ENCODE measurements at regions not wholly inside any gene's neighbourhood (a gene's known extent, or its start where the extent isn't known, plus 50 kb on each side); places are given as distances from the start of the nearest gene placed in this dataset.
"Not testable (repeated sequence)": the region's sequence is repeated elsewhere in the genome, so short reads cannot be mapped to it uniquely, and the experiment has no call there.

DNA sequence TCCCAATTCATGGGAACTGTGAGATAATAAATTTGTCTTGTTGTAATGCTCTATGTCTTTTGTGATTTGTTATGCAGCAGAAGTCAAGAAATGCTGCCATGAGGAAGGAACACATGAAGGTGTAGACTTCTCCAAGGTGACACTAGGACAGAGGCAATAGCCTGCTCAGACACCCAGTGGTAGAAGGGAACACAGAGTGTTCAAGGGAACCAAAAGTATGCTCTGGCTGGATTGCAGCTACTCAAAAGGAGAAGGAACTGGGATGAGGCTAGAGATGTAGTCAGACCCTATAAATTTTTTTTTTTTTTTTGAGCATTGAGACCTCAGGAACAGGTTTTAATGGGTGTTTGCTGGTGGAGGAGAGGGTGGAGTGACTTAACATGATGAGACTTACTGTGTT, 232.5 kb downstream of the PARP8 start:
- no peak for DNase-seq

DNA sequence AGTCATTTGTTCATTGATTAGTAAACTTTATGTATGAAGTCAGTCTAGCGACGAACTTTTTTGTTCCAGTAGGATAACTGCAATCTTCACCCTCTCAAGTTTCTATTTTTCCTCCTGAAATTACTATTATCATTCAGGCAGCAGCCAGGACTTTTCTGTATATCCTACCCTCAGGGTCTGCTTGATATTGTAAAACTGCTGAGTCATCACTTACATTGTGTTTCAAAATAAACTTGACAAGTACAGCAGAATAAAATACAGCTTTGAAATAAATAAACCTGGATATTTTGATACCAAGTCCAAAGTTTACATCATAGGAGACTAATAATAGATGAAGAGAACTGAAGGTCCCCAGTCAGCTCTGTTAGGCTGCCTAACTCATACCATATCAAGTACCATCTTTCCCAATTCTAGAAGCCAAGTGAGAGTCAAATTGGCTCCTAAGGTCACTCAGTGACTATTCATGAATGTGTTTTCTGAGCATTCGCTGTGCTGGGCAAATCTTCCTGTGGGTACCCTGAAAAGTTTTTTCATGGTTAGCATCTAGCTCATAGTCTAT, 234.6 kb downstream of the PARP8 start:
- DNase-seq: no peak

DNA sequence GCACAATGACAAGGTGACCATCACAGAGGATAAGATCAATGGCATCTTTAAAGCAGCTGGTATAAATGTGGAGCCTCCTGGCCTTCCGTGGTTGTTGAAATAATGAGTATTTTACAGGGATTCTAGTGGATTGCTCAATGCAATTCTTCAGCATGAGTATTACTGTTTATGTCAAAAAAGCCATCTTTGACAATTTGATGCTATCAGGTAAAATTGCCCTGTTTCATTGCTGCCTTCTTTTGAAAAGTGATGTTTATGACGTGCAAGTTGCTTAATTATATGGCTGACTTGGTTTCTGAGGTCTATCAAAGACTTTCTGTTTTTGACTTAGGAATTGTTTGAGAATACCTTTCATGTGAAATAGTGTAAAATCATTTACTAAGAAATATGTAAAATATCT, 237.2 kb downstream of the PARP8 start:
- no peak for DNase-seq

DNA sequence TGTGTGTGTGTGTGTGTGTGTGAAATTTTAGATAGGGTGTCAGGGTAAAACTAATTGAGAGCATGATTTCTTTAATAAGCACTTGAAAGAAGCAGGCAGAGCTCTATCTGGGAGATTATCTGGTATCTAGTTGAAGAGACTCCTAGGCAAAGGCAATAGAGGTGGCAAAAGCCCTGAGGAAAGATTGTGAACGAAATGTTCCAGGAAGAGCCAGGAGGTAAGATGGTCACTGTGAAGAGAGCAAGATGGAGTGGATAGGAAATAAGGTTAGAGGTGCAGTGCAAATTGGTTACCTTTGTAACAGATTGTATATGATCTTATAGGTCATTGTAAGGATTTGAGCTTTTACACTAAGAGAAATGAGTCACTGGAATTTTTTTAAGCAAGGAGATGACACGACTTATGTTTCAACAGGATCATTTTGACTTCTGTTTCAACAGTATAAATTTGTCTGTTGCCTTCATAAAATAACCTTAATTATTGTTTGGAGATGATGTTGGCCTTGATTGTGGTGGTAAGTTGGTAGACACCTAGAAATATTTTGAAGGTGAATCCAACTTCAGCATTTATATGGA, 239.6 kb downstream of the PARP8 start:
- DNase-seq: no peak

DNA sequence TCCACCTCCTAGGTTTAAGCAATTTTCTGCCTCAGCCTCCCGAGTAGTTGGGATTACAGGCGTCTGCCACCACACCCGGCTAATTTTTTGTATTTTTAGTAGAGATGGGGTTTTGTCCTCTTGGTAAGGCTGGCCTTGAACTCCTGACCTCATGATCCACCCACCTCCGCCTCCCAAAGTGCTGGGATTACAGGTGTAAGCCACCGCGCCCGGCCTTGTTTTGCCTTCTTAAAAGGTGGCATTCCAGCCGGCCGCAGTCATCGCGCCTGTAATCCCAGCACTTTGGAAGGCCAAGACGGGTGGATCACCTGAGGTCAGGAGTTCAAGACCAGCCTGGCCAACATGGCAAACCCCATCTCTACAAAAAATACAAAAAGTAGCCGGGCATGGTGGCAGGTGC, 253.7 kb downstream of the PARP8 start:
- DNase-seq: not testable (repeated sequence)

DNA sequence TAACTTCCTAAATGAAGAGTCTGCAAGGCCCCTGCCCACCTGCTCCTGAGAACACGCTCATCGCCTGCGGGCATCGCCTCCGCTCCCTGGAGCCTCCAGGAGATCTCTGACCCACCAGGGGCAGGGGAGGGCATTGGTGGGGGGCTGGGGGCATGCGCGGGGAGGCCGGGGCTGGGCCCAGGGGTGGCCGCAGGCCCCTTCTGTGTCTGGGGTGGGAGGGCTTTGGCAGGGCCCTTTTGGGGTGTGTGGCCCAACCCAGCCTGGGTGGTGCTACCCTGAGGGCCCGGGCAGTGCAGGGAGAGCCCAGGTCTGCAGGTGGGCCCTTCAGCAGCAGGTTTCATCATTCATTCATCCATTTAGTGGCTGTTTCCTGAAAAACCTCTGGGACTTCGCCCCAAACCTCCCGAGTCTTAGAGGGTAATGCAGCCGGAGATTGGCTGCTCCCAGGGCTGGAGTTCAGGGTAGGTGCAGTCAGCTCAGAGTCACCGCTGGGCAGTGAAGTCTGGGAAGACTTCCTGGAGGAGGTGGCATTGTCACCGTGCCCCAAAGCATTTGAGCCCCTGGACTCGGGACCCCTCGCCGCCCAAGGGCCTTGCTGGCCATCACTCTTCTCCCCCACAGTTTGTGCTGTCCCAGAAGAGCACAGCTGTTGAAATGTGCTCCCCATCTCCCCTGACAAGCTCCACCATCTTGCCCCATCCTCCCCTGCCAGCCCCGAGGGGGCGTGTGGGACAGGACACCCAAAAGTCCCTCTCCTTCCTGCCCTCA, 255.1 kb downstream of the PARP8 start:
- DNase-seq: no peak

DNA sequence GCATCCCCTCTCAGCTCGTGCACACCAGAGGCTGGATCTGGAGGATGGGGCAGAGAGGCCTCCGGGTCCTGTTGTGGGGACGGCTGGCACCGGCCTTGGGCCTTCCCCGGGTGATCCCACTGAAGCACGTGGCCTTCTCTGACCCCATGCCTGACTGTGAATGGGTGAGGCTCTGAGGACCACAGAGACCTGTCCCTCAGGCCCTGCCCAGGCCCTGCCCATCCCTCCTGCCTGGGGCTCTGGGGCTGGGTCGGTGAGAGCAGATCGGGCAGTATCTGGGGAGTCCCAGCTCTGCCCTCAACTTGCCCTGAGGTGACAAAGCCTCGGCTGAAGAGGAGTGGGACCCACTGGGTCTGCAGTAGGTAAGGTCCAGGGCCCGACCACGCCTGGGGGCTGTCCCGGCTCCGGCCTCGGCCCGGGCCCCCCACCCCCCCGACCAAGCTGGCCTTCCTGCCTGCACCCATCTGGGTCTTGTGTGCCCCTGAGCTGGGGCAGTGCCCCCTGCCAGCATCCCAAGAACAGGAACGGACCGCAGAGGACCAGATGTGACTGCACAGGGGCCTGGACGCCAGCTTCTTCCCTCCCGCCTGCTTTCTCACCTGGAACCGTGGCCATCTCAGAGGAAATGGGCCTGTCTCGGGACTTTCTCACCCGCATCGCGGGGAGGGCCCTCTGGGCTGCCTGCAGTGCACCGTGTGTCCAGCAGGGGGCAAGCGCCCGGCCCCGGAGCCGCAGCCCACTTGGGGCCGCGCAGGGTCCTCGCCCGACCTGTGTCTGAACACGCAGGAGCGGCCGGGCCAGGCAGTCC, 255.9 kb downstream of the PARP8 start:
- not testable (repeated sequence) for DNase-seq

DNA sequence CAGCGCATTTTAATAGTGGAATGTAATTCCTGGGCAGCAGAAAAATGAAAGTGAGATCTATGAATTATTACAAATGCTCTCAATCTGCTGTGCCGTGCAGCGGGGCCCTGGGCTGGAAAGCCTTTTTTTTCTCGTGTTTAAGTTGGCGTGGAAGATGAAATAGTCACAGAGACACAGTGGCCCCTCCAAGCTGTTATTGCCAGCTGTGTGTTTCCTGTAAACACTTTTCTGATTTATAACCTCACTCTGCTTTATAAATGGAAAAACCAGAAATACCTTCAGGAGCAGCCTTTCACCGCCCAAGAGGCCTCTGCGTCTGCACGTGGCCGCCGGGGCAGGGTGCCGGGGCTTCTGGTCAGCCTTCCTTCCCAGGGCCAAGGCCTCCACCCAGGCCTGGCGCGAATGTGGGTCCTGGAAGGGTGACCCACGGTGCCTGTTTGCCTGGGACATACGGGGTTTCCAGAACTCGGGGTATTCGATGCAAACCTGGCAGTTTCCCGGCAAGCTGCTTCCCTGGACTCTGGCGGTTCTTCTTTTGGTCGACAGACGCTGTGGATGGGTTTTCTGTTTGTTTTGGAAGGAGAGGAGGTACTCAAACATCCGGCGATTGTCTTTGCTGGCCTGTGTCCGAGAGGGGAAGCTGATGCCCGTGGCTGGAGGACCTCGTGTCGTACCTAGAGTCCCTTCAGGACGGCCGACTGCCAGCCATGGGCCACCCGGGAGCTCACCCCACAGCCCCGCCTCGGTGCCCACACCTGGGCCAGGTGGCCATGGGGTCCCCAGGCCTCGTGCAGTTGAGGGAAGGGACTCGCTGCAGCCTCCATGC, 256.7 kb downstream of the PARP8 start:
- no peak for DNase-seq

DNA sequence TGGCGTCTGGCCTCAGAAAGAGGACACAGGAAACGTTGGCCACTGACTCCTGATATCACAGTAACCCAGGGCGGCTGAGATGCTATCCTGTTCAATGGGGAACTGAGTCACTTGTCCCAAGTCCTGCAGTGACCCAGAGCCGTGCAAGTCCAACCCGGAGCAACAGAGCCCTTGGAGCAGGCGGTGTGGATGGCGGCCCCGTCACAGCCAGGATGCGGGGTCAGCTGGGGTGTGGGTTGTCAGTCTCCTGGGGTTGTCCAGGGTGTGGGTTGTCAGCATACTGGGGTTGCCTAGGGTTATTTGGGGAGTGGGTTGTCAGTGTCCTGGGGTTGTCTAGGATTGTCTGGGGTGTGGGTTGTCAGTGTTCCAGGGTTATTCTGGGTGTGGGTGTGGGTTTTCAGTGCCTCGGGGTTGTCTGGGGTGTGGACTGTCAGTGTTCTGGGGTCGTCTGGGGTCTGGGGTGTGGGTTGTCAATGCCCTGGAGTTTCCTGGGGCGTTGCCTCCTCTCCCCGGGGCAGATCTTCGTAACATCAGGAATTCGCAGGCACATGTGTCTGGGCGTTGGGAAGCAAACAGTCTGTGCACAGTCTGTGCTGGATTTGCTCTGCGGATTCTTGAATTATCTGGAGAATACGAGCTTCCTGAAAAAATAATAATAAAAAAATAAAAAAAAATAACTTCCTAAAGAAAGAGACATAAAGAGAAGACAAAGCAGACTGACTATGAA, 257.5 kb downstream of the PARP8 start:
- no peak for DNase-seq

DNA sequence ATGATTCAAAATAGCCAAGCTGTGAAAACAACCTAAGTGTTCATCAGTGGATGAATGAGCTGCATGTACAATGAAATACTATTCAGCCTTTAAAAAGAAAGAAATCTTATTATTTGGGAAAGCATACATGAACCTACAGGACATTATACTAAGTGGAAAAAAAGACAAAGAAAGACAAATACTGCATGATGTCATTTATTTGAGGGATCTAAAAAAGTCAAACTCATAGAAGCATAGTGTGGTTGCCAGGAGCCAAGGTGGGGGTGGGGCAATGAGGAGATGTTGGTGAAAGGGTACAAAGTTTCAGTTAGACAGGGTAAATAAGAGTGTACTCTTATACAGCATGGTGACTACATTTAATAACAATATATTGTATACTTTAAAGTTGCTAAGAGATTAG, 261.5 kb downstream of the PARP8 start:
- no peak for DNase-seq

DNA sequence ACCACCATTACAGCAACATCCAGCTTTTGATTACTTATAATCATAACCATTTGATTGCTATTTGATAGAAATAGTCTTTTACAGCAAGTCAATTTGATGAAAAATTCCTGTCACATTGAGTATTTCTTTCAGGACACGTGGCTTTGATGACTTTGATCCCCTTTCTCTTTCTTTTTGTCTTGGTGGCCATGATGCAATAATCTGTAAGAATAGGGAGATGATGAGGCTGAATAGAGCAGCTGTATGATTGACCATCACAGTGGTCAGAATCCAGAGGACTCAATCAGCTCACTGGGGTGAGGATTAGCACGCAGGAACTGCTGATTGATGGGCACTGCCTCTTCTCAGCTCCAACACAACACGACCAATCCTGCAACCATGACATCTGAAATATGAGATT, 262.7 kb downstream of the PARP8 start:
- DNase-seq: no peak

DNA sequence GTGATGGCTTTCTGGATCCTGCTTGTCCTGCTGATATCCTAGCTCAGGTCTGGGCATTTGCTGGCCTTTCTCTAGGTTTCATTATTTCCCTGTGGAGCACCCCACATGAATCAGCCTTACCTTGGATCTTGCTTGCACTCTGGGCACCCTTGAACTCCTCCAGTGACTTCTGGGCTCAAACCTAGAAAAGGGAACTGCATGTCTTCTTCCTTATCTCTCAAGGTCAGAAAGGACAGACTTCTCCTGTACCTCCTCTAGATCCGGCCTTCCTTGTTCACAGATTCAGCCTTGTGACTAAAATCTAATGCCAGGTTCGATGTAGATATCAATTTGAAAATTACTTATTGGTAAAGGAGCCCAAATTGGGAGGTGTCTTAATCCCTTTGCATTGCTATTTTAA, 267.9 kb downstream of the PARP8 start:
- no peak for DNase-seq

DNA sequence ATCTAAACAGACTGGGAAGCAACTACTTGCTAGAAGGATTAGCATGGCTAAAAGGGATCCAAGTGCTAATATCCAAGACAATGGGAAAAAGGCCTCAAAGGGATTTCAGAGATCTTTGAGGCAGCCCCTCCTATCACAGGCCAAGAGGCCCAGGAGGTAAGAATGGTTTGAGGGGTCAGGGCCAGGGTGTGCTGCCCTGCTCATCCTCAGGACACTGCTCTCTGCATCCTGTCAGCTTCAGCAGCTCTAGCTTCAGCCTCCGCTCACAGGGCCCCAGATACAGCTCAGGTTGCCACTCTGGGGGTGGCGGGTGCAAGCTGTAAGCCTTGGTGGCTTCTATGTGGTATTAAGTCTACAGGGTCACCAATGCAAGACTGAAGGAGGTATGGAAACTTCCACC, 278.7 kb downstream of the PARP8 start:
- no peak for DNase-seq

DNA sequence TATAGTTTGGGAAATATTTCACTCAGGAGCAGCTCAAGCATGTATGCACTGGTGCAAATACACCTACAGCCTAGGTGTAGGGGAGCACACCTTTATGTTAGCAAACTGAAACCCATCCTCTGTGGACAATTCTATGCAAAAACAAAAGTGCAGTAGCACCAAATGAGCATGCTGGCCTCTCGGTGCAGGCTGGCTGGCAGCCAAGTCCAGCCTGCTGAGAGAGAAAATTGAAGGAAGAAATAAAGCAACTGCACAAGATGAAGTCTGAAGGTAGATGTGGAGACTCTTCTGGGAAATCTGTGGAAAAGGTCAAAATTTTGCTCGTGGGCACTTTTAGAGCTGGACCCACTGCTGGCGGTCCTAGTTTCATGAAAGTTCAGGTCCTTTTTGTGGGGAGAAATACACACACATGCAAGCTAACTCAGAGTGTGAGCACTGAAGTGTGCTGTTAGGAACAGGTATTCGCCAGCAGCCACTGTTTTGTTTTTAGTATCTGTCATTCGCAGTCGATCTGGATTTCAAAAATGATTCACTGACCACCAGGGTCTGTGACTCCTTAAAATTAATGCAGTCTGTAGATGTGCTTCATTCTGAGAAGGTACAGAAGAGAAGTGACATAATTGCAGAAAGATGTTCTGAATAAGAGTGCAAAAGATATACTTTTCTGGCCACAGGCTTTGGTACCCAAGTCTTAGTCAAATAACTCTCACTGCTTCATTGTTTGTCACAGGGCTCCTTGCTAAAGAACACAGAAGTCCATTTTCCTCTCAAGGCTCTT, 281.7 kb downstream of the PARP8 start:
- no peak for DNase-seq

DNA sequence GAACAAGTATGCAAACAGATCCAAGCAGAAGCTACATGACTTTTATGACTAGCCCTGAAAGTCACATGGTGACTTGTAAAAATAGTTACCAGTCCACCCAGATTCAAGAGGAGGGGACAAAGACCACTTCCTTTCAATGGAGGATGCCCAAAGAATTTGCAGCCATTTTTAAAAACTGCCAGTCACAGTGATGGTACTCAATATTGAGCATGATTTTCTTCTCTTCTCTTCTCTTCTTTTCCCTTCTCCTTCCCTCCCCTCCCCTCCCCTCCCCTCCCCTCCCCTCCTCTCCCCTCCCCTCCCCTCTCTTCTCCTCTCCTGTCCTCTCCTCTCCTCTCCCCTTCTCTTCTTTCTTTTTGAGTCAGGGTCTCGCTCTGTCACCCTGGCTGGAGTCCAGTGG, 286.9 kb downstream of the PARP8 start:
- no peak for DNase-seq

DNA sequence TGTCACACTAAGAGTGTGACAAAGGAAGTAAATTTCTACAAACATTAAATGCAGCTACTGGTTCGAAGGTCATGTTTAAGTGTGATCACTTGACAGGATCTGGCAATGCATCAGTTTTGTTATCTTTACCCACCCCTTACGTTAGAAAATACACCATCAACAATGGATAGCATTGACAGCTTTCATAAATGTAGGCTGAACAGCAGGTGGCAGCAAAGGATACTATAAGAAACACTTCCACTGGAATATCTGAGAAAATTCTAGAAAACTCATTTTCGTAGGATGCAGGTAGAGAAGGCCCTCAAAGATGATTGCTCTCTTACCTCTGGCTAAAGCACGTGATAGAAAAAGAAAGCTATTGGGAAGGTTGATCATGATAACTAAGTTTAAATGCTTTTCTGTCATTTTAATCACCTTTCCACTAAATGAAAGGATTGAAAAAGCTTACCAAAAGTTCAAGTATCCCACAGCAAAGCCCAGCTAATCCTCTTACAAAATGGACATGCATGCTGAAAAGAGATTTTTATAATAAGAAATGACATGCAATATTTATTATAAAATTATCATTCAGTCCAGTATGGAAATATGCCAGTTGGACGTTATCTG, 292.5 kb downstream of the PARP8 start:
- DNase-seq: peak; percentile 48

DNA sequence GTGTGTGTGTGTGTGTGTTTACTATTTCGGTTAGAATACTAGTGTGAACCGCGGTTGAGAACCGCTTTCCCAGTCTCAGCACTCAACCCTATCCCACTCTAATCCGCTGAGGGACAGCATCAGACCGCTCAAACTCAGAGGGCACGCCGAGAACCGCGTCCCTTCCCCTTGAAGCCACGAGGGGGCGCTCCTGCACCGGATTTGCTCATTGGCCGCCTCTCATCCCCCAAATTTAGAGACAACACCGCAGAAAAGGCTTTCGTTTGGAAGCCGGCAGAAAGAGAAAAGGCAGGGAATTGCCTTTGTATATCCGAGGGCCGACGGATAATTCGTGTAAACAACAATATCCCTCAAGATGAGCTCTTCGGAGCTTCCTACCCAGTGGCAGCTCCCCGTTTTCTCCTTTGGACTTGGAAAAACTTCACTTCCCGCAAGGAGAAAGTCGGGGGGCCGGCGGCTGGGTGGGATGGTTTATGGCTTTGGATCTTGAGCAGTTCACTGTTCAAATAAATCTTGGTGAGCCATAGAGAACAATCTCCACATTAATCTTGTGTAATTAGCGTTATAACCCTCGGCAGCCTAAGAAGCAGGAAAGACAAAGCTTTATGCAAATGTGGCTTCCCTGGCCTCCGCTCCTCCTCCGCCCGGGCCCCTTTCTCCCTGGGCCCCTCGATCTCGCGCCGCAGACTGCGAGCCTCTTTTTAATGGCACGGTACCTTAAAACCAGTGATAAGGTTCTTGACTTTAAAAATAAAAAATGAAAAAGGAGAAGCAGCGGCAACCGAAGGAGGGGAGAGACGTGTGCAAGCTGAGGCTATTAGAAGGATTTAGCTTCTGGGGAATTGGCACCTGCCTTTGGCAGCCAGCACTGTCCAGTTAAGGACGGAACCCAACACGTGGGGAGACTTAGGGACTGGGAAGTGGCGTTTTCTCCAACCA, 296.8 kb downstream of the PARP8 start:
- peak; percentile 60 for DNase-seq

DNA sequence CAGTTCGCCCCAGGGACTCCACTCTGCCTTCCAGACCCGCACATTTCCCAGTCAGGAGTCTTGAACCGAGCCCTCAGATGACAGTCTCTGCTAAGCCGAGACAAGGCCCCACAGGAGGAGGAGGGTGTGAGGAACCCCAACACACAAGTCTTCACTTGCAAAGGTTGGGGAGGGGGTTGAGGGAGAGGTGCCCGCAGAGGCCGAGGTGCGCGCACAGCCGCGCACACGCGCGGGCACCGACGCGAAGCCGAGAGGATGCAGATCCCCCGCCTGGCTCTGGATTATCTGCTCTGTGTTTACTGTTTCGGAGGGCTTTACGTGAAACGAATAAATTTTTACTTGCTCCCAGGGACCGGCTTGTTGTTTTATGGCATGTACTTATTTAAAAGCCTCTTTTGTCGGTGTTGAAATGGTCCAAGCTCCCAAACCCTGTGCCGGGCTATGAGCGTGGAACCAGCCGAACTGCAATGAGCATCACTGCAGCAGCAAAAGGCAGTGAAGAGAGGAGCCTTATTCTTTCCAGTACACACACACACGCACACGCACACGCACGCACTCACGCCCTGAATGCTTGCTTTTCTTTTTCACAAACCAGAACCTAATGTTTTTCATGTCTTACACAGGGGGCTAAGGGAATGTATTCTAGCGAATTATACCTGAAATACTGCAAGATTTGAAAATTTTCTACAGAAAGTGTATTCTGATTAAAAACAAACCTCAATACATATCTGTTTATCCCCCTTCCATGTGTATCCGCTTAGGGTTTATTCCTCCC, 297.7 kb downstream of the PARP8 start:
- no peak for DNase-seq
